ENCODE measurements at regions not wholly inside any gene's neighbourhood (a gene's known extent, or its start where the extent isn't known, plus 50 kb on each side); places are given as distances from the start of the nearest gene placed in this dataset.
A peak's percentile ranks its signal among the peaks of the same experiment; 100 is the strongest.

DNA sequence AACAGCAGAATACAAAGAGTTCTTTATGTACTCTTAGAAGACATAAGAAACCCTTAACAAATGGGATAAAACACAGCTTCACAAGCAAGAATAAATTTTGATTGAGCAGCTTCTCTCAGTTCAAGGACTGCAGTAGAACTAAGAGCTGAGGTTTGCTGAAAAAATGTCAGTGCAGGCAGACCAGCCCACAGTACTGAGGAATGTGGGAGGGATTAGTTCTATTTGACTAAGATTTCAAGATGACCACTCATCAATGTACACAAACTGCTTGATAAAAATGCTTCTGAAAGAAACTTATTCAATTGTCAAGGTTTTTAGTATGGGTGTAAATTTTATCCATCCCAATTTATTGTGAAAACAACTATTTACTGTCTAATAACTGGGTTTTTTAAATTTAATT lies 138.4 kb downstream of the SEC23A start (continued):
- 0 out of 2 replicates have a peak, but pooled peaks have one; percentile 13 for TF ChIP-seq HNF4A (CRISPR knock-in tag; IDR thresholded peaks at IDR 0.05)
- TF ChIP-seq PITX1 (CRISPR knock-in tag; IDR thresholded peaks at IDR 0.05) = peak; percentile 96
- TF ChIP-seq FOXA1 (IDR thresholded peaks at IDR 0.05) = no peak
- peak; percentile 64 for TF ChIP-seq FOXA1 (CRISPR knock-in tag; IDR thresholded peaks at IDR 0.05)
- peak; percentile 57 for TF ChIP-seq NCOA2 (CRISPR knock-in tag; IDR thresholded peaks at IDR 0.05)
- TF ChIP-seq, protein P1, sequence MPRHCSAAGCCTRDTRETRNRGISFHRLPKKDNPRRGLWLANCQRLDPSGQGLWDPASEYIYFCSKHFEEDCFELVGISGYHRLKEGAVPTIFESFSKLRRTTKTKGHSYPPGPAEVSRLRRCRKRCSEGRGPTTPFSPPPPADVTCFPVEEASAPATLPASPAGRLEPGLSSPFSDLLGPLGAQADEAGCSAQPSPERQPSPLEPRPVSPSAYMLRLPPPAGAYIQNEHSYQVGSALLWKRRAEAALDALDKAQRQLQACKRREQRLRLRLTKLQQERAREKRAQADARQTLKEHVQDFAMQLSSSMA (CRISPR knock-in tag; IDR thresholded peaks at IDR 0.05) = no peak
- TF ChIP-seq ARID3A (IDR thresholded peaks at IDR 0.05; ENCODE audit: low read depth, low read length) = peak; percentile 70
- TF ChIP-seq ZFYVE20 (CRISPR knock-in tag; IDR thresholded peaks at IDR 0.05; ENCODE audit: borderline replicate concordance, low read depth) = no peak
- TF ChIP-seq ZNF713 (CRISPR knock-in tag; IDR thresholded peaks at IDR 0.05) = no peak
- 0 out of 2 replicates have a peak, but pooled peaks have one; percentile 19 for TF ChIP-seq CCDC6 (CRISPR knock-in tag; IDR thresholded peaks at IDR 0.05)
- peak; percentile 70 for TF ChIP-seq FOSL2 (CRISPR knock-in tag; IDR thresholded peaks at IDR 0.05)
- no peak for TF ChIP-seq ZNF263 (CRISPR knock-in tag; IDR thresholded peaks at IDR 0.05)
- TF ChIP-seq SALL1 (CRISPR knock-in tag; IDR thresholded peaks at IDR 0.05) = peak; percentile 23; the same call in 1 of the 2 replicates
- TF ChIP-seq RERE (CRISPR knock-in tag; IDR thresholded peaks at IDR 0.05; ENCODE audit: low read depth) = no peak
- TF ChIP-seq FOXP1 (IDR thresholded peaks at IDR 0.05) = no peak
- TF ChIP-seq FOXP1 (CRISPR knock-in tag; IDR thresholded peaks at IDR 0.05) = 0 out of 2 replicates have a peak, but pooled peaks have one; percentile 15
- no peak for TF ChIP-seq ZNF609 (CRISPR knock-in tag; IDR thresholded peaks at IDR 0.05; ENCODE audit: borderline replicate concordance)
- TF ChIP-seq GFI1 (CRISPR knock-in tag; IDR thresholded peaks at IDR 0.05; ENCODE audit: borderline replicate concordance) = peak; percentile 68
- peak; percentile 85 for TF ChIP-seq SP5 (CRISPR knock-in tag; IDR thresholded peaks at IDR 0.05; ENCODE audit: borderline replicate concordance, low read depth)
- 0 out of 2 replicates have a peak, but pooled peaks have one; percentile 32 for TF ChIP-seq IRF2 (CRISPR knock-in tag; IDR thresholded peaks at IDR 0.05)

Measured in HepG2 (cell line).